HepG2 (cell line): ENCODE measurements at regions not wholly inside any gene's neighbourhood (a gene's known extent, or its start where the extent isn't known, plus 50 kb on each side); places are given as distances from the start of the nearest gene placed in this dataset.

Experiments
- CCDC6 ChIP-seq: sonication (generic); formaldehyde crosslinking; IDR thresholded peaks from 2 replicates; pipeline ENCODE4 v1.8.1; 2022; ENCODE audit warnings: mild to moderate bottlenecking, missing genetic modification reagents, moderate library complexity
- ELF3 ChIP-seq: IDR thresholded peaks from 2 replicates; pipeline ENCODE4 v1.6.1; 2016; ENCODE audit warnings: missing genetic modification reagents, missing compliant biosample characterization
- FOXP1 ChIP-seq, 2 experiments: fragments of 450-650 bp in 1 of 2; IDR thresholded peaks; 2 replicates each; pipeline ENCODE4 v1.6.1; 2017 to 2018; ENCODE audit warnings: antibody characterized with exemption in 1 of 2
- GRHL1 ChIP-seq: sonication (generic); formaldehyde crosslinking; conservative IDR thresholded peaks from 2 replicates; pipeline ENCODE4 v1.8.0; 2022; ENCODE audit warnings: missing genetic modification reagents
- HNRNPK ChIP-seq: fragments of 200-400 bp; formaldehyde crosslinking; IDR thresholded peaks from 2 replicates; pipeline ENCODE4 v1.6.1; 2018; ENCODE audit warnings: low read length, low read depth, moderate library complexity, mild to moderate bottlenecking; ENCODE audit not compliant: poor library complexity, severe bottlenecking
- KAT8 ChIP-seq: IDR thresholded peaks from 2 replicates; pipeline ENCODE4 v1.6.1; 2016; ENCODE audit warnings: missing genetic modification reagents, missing compliant biosample characterization
- MEF2D ChIP-seq: sonication (generic); formaldehyde crosslinking; IDR thresholded peaks from 2 replicates; pipeline ENCODE4 v1.5.1; 2020; ENCODE audit warnings: mild to moderate bottlenecking, missing genetic modification reagents
- NFRKB ChIP-seq: fragments of 450-650 bp; IDR thresholded peaks from 2 replicates; pipeline ENCODE4 v1.6.1; 2017
- RNF219 ChIP-seq: sonication (generic); formaldehyde crosslinking; IDR thresholded peaks from 2 replicates; pipeline ENCODE4 v1.5.0; 2020; ENCODE audit warnings: mild to moderate bottlenecking, missing genetic modification reagents
- THYN1 ChIP-seq: sonication (generic); formaldehyde crosslinking; IDR thresholded peaks from 2 replicates; pipeline ENCODE4 v1.8.1; 2023; ENCODE audit warnings: low read depth, mild to moderate bottlenecking, moderate library complexity, missing genetic modification reagents, borderline replicate concordance
- TP53 ChIP-seq: sonication (generic); formaldehyde crosslinking; conservative IDR thresholded peaks from 2 replicates; pipeline ENCODE4 v1.4.0; 2020; ENCODE audit warnings: missing genetic modification reagents
- ZBTB33 ChIP-seq: sonication (generic); formaldehyde crosslinking; IDR thresholded peaks from 2 replicates; pipeline ENCODE4 v1.4.0; 2020; ENCODE audit warnings: missing genetic modification reagents
- ZFX ChIP-seq: sonication (generic); formaldehyde crosslinking; IDR thresholded peaks from 2 replicates; pipeline ENCODE4 v1.4.0; 2020; ENCODE audit warnings: mild to moderate bottlenecking, low read depth, missing genetic modification reagents, moderate library complexity
- ZHX2 ChIP-seq, 2 experiments: sonication (generic) in 1 of 2; formaldehyde crosslinking in 1 of 2; IDR thresholded peaks; 2 replicates each; pipeline versions ENCODE4 v1.6.1 to v1.9.0; 2014 to 2022; ENCODE audit warnings: antibody characterized with exemption in 1 of 2, borderline replicate concordance in 1 of 2, inconsistent platforms in 1 of 2, low read depth in 1 of 2, missing genetic modification reagents in 1 of 2
- ZNF383 ChIP-seq: sonication (generic); formaldehyde crosslinking; IDR thresholded peaks from 2 replicates; pipeline ENCODE4 v1.4.0; 2020; ENCODE audit warnings: missing genetic modification reagents, mild to moderate bottlenecking, borderline replicate concordance
- ZNF782 ChIP-seq: sonication (generic); formaldehyde crosslinking; IDR thresholded peaks from 2 replicates; pipeline ENCODE4 v1.4.0; 2020; ENCODE audit warnings: missing genetic modification reagents, mild to moderate bottlenecking, borderline replicate concordance
- ZSCAN12 ChIP-seq: sonication (generic); formaldehyde crosslinking; IDR thresholded peaks from 2 replicates; pipeline ENCODE4 v1.9.0; 2021; ENCODE audit warnings: mild to moderate bottlenecking, missing genetic modification reagents

- no peak for TF ChIP-seq MEF2D (CRISPR knock-in tag)
- no peak for TF ChIP-seq GRHL1
- no peak for TF ChIP-seq FOXP1 (IDR thresholded peaks at IDR 0.05)
- TF ChIP-seq FOXP1 (CRISPR knock-in tag; IDR thresholded peaks at IDR 0.05), result no peak
- no peak for TF ChIP-seq CCDC6
- TF ChIP-seq TP53 (CRISPR knock-in tag), result 0 out of 2 replicates have a peak, but pooled peaks have one; percentile 49
- TF ChIP-seq ZNF383 (CRISPR knock-in tag), result no peak
- TF ChIP-seq ZSCAN12 (CRISPR knock-in tag), result no peak
- no peak for TF ChIP-seq ZFX
- peak; percentile 60; the same call in 1 of the 2 replicates for TF ChIP-seq THYN1 (CRISPR knock-in tag)
- TF ChIP-seq HNRNPK, result peak; percentile 9
- TF ChIP-seq ZBTB33 (CRISPR knock-in tag), result 0 out of 2 replicates have a peak, but pooled peaks have one; percentile 56
- TF ChIP-seq ZNF782 (CRISPR knock-in tag), result no peak
- no peak for TF ChIP-seq ELF3
- TF ChIP-seq KAT8, result peak; percentile 41; the same call in 1 of the 2 replicates
- TF ChIP-seq NFRKB, result no peak
- TF ChIP-seq RNF219 (CRISPR knock-in tag), result no peak
- TF ChIP-seq ZHX2 (IDR thresholded peaks at IDR 0.05; ENCODE audit: low read depth), result no peak
- TF ChIP-seq ZHX2 (CRISPR knock-in tag; IDR thresholded peaks at IDR 0.05; ENCODE audit: borderline replicate concordance), result no peak
Measured at GRCh38 chr20:53712212-53712977, 118.8 kb upstream of the ZNF217 start (continued).
